GM21717 (cell line): ENCODE measurements at regions not wholly inside any gene's neighbourhood (a gene's known extent, or its start where the extent isn't known, plus 50 kb on each side); places are given as distances from the start of the nearest gene placed in this dataset.
"Not testable (repeated sequence)": the region's sequence is repeated elsewhere in the genome, so short reads cannot be mapped to it uniquely, and the experiment has no call there.

Source experiments
- ATAC-seq: cut with Tn5 transposase; IDR thresholded peaks from one replicate; pipeline ENCODE4 v1.9.1; 2021; ENCODE audit warnings: mild to moderate bottlenecking, moderate library complexity; ENCODE audit not compliant: unreplicated experiment

- ATAC-seq = no peak
Observed at GRCh38 chr1:222187566-222188332, 360.2 kb downstream of the HHIPL2 start.

DNA sequence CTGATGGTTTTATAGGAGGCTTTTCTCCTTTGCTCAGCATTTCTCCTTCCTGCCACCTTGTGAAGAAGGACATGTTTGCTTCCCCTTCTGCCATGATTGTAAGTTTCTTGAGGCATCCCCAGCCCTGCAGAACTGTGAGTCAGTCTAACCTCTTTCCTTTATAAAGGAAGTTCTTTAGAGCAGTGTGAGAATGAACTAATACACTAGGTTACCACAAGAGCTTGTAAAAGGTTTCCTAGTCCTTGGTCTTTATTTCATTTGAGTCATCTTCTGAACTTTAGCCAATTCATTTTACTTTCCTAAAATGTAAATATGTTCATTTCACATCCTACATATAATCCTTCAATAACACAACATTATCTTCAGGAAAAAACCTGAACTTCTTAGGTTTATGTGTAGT is 365.3 kb downstream of the HHIPL2 start:
- no peak for ATAC-seq

DNA sequence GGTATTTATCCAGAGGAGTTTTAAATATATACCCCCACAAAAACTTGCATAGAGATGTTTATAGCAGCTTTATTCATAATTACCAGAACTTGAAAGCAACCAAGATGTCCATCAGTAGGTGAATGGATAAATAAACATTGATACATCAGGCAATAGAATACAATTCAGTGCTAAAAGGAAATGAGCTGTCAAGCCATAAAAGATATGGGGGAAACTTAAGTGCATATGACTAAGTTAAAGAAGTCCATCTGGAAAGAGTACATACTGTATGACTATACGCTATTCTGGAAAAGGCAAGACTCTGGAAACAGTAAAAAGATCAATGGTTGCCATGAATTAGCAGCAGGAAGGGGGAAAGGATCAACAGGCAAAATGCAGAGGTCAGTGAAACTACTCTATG is 366.7 kb downstream of the HHIPL2 start:
- ATAC-seq = no peak

GRCh38 chr1:222177496-222177895 is 370.4 kb downstream of the HHIPL2 start:
- not testable (repeated sequence) for ATAC-seq

GRCh38 chr1:222171005-222171404 is 376.9 kb downstream of the HHIPL2 start:
- ATAC-seq = peak; percentile 72

DNA sequence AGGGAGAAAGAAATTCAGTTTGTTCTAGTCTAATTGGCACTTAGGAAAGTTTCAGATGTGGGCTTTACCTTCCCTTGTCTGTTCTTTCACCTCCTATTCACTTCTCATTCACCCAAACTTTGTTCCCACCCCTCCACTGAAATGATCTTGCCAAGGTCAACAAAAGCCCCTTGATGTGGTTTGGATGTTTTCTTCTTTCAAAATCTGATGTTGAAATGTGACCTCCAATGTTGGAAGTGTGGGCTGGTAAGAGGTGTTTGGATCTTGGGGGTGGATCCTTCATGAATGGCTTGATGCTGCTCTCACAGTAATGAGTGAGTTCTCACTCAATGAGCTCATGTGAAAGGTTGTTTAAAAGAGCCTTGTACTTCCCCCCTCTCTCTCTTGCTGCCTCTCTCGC is 379.3 kb downstream of the HHIPL2 start:
- no peak for ATAC-seq

DNA sequence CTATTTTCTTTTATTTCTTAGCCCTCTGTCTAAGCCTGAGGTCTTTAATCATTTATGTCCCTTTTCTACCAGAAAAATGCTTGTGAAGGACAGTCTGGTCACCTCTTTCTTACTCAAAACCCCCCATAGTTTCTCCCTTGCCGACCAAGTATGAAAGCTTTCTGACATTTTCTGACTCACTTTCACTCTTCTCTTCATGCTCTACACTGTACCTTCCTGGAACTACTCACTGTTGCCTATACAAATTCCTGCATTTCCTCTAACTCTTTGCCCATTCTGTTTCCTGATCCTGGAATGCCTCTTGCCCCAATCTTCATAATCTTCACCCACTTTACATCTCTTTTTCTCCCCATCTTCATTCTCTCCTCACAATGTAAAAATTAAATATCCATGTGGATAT is 380.0 kb downstream of the HHIPL2 start:
- no peak for ATAC-seq

- ATAC-seq = no peak
Observed at GRCh38 chr1:222167111-222167510, 380.8 kb downstream of the HHIPL2 start.

DNA sequence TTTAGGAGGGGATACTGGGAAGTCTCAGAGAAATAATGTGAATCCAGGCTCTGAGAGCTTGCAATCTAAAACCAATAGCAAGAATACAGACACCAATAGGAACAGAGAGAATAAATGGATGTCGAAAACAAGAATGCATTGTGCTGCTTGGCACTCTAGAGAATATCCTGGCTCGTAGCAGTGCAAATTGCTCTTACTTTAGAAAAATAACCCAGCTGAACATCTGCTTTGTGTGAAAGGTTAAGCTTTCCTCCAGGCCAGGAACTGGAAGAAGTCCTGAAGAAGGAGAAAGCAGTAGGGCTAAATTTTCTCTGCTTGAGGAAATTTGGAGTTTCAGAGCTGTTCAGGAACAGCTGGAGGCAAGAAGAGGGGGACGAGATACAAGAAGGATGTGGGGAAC is 382.3 kb downstream of the HHIPL2 start:
- ATAC-seq = no peak

DNA sequence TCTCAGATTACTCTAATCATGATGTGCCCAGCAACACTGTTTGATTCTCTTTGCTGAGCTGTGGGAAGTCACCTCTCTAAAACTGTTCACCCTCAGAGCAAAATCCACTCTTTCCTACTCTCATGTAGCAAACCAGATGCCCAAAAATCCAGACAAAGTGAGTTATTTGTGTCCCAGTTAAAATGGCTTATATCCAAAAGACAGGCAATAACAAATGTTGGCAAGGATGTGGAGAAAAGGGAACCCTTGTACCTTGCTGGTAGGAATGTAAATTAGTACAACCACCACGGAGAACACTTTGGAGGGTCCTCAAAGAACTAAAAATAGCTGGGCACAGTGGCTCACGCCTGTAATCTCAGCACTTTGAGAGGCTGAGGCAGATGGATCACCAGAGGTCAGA is 384.0 kb downstream of the HHIPL2 start:
- ATAC-seq = no peak

- ATAC-seq = no peak
Observed at GRCh38 chr1:222161676-222162075, 386.2 kb downstream of the HHIPL2 start.

- ATAC-seq = no peak
Observed at GRCh38 chr1:222157612-222158011, 390.3 kb downstream of the HHIPL2 start.

DNA sequence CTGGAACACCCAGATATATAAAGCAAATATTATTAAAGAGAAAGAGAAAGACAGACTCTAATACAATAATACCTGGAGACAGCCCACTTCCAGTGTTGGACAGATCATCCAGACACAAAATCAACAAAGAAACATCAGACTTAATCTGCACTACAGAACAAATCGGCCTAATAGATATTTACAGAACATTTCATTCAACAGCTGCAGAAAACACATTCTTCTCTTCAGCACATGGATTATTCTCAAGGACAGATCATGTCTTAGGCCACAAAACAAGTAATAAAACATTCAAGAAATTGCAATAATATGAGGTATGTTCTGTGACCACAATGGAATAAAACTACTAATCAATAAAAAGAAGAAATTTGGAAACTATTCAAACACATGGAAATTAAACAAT is 398.3 kb upstream of the DUSP10 start:
- no peak for ATAC-seq

- no peak for ATAC-seq
Observed at GRCh38 chr1:222138095-222138494, 396.2 kb upstream of the DUSP10 start.

DNA sequence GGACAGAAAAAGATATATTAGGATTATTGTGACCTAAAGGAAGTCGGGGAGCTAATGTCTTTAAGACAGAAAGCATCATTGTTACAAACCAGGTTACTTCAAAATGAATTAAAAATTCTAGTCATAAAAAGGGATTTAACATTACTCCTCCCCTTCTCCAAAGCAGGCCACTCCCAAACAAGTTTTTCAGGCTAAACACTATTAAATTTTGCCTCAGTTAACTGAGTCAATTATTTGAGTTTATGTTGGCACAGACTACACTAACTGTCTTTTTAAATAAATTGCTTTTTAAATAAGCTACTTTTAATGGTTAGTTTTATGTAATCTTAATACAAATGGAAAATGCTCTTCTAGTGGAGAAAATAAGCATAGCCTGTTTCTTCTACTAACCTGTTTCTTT is 395.0 kb upstream of the DUSP10 start:
- no peak for ATAC-seq

- no peak for ATAC-seq
Observed at GRCh38 chr1:222129041-222129440, 387.2 kb upstream of the DUSP10 start.

DNA sequence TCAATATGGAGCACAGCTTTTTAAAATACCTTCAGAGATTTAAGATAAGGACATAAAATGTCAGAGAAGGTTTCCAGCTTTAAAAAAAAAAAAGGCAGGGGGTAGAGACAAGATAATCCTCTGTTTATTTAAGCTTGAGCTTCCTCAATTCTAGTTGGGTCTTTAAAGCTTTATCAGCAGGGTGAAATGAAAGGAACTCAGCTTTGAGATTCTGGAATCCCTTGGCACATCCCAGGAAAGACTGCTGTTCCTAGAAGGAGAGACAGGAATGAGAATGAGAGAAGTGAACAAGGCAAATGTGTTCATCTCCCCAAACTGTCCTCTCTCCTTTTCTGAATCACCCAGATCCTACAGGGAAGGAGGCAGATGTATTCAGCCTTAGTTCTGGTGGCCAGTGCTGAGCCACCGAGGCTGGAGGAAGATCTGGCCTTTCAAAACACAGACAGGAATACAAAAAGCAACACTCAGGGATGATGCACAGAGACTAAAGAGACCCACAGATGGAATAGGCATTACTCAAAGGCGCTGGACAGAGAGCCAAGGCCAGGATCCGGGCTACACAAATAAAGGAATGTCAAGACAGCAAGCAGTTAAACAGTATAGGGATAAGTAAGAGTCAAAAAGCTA is 385.8 kb upstream of the DUSP10 start:
- no peak for ATAC-seq

- no peak for ATAC-seq
Observed at GRCh38 chr1:222127096-222127495, 385.2 kb upstream of the DUSP10 start.

DNA sequence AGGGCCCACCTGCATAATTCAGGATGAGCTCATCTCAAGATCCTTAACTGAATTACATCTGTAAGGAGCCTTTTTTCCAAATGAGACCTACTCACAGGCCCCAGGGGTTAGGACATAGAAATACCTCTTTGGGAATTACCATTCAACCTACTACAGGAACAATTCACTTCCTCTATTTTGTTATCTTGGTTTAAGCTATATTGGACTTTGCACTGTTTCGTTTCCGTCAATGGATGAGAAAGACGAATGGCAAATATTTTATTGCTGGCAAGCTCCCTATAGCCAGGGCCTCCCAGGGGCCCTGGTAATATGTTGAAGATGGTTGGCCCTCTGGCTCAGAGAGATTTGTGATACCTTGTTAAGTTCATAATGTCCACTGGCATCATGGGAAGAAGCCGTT is 384.2 kb upstream of the DUSP10 start:
- no peak for ATAC-seq

- no peak for ATAC-seq
Observed at GRCh38 chr1:222124602-222125001, 382.7 kb upstream of the DUSP10 start.

DNA sequence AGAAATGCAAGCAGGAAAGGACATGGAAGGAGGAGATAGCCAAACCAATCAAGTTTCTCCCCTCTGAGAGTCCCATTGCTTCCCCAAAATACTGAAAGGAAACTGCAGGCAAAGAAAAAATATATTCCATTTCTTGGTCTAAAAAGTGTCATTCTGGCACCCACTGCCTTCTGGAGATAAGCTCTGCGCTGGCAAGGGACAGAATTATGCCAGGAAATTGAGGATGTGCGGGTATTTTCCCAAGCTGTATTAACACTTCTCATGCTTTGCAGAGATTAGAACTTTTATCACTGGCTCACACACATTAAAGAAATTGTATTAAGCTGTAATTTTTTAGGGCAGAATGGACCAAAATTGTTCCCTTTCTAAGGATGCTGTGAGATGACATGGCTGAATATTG is 381.2 kb upstream of the DUSP10 start:
- no peak for ATAC-seq

DNA sequence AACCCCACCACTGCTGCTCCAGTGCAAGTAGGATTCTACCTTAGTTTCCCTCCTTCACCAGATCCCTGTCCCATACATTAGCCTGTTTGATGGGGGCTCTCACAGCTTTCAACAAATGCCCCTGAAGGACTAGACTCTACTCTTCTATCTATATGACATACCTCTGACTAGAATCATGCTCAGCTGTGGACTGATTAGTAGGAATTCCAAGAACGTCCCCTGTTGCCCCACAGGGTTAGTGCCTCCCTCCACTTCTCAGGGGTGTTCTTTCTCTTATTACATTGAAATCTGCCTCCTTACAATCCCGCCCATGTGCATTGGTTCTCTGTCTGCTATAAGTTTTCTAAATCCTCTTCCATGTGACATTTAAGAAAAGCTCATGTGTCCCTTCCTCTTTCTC is 375.9 kb upstream of the DUSP10 start:
- ATAC-seq = no peak
